NCI-H146 treated with DMSO at 0.1 percent for 48 hours (cell line): ENCODE measurements at regions not wholly inside any gene's neighbourhood (a gene's known extent, or its start where the extent isn't known, plus 50 kb on each side); places are given as distances from the start of the nearest gene placed in this dataset.
"Not testable (repeated sequence)": the region's sequence is repeated elsewhere in the genome, so short reads cannot be mapped to it uniquely, and the experiment has no call there.

Experiments used
- DNase-seq: peaks from one replicate; lab custom pipeline; 2025; ENCODE audit not compliant: unreplicated experiment; lab: John Stamatoyannopoulos, UW

DNA sequence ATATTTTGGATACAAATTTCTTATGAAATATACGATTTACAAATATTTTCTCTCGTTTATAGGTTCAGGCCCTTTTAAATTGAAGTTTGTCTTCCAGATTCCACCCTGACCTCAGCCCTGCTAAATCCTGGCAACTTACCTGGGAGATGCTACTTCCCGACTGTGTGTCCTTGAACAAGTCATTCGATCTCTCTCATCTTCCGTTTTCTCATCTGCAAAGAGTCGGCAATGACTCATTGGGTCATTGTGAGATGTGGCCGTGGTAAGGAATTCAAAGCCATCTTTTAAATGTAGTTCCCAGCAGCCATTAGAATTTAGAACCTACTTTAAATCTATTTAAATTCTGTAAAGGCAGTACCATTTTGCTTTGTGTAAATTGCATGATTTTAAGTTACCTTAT, 72.5 kb downstream of the LHX2 start:
- DNase-seq: no peak

- DNase-seq: no peak
These were observed 75.7 kb downstream of the LHX2 start for GRCh38 chr9:124087226-124087625.

DNA sequence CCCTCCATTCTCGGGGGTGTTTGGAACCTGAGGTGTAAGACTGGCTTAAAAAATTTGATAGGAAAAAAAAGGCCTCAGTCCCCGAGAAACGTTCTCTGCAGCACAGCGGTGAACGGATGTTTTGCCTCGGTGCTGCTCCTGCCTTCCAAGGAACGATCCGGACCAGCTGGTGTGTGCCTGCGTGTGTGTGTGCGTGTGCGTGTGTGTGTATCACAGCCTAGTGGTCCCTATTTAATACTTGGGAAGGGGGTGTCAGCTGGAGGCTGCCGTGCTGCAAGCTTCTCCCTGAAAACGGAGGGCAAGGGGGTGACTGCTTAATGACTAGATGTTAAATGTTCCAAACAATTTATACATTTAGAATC, 76.9 kb downstream of the LHX2 start:
- DNase-seq: no peak

GRCh38 chr9:124089631-124090488, 78.3 kb downstream of the LHX2 start:
- not testable (repeated sequence) for DNase-seq

- DNase-seq: no peak
These were observed 86.8 kb downstream of the LHX2 start for GRCh38 chr9:124098141-124098905.

DNA sequence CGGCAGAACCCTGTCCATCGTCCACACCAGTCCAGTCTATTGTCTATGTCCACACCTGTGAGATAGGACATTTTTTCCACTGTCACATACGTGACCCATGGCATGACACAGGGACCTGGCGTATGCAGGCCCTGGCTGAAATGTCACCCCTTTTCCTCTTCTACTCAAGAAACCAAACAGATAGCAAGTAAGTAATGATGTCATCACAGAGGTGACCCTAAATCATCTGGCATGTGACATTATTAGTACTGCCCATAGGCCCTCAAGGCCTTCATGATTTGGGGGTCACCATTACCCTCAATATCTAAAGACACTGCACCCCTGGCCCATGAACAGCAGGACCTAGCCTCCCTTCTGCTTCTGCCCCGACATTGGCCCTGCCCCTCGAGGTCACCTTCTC, 88.3 kb downstream of the LHX2 start:
- DNase-seq: no peak

- no peak for DNase-seq
These were observed 89.8 kb downstream of the LHX2 start for GRCh38 chr9:124101215-124101968.

DNA sequence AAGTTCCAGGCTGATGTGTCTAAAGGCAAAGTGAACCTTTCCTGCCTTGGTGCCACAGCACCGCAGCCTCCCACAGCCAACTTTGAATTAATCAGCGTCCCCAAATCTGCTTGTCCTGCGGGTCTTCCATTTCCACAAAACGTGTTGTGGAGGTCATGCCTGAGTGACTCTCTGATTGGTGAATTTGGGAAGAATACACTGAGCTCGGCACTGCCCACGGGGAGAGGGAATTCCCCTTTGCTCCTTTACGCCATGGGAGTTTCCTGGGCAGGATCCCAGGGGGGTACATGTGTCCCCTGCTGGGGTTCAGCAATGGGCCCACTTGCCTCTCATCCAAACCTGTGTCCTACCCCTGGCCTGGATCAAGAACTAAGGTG, 90.4 kb downstream of the LHX2 start:
- no peak for DNase-seq

GRCh38 chr9:124102363-124102762, 90.8 kb downstream of the LHX2 start:
- DNase-seq: no peak

DNA sequence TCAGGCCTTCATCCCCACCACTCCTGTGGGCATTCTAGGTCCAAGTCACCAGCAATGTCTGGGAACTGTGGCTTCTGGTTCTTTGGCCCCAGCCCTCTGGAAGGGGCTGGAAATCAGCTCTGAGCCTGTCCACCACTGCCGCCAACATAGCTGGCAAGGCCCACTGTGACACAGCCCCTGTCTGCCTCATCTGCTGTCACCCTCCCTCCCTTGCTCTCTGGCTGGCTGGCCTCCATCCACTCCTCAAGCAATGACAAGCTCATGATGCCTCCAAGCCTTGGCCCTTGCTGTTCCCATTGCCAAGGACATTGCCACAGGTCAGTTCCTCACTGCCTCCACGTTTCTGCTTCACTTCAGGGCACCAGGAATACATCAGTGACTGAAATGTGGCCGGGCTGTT, 93.7 kb downstream of the LHX2 start:
- DNase-seq: no peak

GRCh38 chr9:124108216-124108615, 96.6 kb downstream of the LHX2 start:
- peak; percentile 34 for DNase-seq

DNA sequence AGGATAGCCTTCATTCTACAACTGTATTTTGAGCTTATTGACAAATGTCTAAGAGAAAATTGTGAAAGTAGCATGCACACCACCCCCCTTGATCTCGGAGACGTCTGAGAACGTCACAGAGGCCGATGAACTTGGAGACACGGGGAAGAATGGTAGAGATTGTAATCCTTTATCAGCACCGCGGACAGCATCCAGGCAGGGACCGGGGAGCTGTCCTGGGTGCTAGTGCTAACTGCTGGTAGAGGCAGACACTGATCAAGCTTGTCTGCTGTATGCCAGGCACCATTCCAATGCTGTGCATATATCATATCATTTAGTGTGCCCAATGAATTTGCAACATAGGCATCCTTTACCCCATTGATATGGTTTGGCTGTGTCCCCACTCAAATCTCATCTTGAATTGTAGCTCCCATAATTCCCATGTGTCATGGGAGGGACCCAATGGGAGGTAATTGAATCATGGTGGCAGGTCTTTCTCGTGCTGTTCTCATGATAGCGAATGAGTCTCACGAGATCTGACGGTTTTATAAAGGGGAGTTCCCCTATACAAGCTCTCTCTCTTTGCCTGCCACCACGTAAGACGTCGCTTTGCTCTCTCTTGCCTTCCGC, 98.8 kb downstream of the LHX2 start:
- no peak for DNase-seq

DNA sequence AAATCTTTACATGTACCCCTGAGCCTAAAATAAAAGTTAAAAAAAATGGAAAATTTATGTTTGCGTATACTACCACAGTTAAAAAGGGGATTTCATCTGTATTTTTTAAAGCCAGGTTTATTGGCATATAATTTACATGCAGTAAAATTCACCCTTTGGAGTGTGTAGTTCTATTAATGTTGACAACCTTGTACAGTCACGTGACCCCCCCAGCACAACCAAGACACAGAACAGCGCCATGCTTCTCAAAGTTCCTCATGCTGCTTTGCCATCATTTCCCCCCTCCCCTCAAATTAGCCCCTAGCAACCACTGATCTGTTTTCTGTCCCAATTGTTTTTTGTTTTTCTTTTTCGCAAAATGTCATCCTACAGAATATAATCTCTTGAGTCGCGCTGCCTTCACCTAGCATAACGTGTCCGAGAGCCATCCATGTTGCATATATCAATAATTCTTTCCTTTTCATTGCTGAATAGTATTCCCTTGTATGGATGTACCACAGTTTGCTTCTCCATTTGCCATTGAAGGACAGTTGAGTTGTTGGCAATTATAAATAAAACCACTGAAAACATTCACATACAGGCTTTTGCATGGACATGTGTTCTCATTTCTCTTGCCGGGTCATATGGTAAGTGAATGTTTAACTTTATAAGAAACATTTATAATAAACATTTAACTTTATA, 105.3 kb downstream of the LHX2 start:
- no peak for DNase-seq

- no peak for DNase-seq
These were observed 107.3 kb downstream of the LHX2 start for GRCh38 chr9:124118894-124119293.

GRCh38 chr9:124120272-124120671, 108.7 kb downstream of the LHX2 start:
- no peak for DNase-seq

DNA sequence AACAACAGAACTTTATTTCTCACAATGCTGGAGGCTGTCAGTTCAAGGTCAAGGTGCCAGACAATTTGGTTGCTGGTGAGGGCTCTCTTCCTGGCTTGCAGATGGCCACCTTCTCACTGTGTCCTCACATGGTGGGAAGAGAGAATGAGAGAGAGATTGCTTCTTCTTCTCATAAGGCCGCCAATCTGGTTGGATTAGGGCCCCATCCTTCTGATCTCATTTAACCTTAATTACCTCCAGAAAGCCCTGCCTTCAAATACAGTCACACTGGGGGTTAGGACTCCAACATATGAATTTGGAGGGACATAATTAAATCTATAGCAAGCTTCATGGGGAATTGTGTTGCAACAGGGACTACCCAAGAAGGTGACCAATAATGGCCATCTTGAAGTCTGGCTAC, 110.2 kb downstream of the LHX2 start:
- DNase-seq: no peak

DNA sequence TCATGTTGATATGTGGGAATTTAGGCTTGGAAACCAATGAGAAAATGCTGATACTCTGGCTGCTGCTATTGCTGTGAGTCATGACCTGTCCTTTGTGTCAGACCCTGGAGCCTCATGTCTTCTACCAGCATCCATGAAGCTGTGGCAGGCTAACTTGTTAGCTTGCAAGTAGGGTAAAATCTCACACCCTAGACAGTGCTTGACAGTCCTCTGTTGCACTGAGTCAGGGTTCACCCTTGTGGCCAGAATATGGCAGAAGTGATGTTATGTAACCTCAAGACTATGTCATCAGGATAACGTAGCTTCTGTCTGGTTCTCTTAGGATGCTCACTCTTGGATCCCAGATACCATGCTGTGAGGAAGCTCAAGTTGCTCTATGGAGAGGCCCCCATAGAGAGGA, 110.8 kb downstream of the LHX2 start:
- DNase-seq: no peak

DNA sequence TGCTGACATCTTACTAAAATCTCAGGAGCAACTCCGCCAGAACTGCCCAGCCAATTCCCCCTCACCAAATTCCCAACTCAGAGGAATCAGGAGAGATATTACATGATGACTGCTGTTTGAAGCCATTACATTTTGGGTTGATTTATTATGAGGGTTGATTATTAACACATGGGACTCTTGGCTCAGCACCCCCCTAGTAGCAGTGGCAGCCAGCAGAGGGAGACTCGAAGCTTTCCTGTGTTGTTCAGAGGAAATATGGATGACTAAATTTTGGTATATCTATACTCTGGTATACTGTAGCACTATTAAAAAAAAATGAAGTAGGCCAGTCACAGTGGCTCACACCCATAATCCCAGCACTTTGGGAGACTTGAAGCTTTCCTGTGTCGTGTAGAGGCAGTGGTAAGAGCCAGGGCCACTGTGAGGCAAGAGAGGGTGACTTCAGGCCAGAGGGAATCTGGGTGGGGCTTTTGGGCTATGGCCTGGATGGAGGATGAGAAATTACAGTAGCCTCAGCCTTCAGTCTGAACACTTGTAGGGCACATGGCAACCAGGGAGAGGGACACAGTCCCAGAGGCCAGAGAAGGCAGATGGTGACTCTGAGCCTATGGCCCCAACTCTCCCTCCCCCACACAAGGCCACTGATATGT, 111.4 kb downstream of the LHX2 start:
- DNase-seq: no peak

GRCh38 chr9:124123621-124124020, 112.1 kb downstream of the LHX2 start:
- DNase-seq: not testable (repeated sequence)
